HG03103 (cell line): ENCODE measurements at regions not wholly inside any gene's neighbourhood (a gene's known extent, or its start where the extent isn't known, plus 50 kb on each side); places are given as distances from the start of the nearest gene placed in this dataset.

Source experiments
- ATAC-seq: cut with Tn5 transposase; IDR thresholded peaks from one replicate; pipeline ENCODE4 v1.9.1; 2021; ENCODE audit warnings: low read depth; ENCODE audit not compliant: unreplicated experiment

DNA sequence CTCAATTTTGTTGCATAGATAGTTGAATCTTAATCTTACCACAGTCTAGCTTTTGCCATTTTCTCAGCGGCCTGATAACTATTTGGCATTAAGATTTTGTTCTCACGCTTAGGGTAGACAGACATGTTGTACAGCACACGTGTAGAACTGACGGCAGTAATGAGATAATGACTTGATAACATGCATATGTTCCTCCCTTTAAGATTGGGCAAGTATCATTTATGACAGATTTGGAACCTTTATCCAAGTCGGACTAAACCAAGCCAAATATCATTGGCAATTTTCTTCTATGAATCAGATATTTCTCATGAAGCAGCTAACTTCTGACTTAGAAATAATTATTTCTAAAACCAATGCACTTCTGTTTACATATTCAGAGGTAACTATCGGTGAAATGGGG is 205.5 kb downstream of the NDFIP2 start:
- ATAC-seq = no peak

DNA sequence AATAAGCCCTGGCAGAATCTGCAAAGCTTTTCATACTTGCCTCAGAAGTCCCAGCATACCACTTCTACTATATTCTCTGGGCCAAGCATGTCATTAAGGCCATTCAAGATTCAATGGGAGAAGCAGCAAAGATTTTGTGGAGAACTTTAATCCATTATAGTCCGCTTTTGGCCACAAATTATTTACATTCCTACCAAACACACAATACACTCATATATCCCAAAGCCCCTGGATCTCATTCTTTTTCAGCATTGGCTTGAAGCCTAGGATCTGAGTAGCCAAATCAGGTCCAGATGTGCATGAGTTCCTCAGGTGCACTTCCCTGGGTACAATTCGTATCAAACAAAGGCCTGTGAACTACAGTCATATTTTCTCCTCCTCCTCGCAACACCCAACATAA is 203.4 kb downstream of the NDFIP2 start:
- ATAC-seq = no peak

DNA sequence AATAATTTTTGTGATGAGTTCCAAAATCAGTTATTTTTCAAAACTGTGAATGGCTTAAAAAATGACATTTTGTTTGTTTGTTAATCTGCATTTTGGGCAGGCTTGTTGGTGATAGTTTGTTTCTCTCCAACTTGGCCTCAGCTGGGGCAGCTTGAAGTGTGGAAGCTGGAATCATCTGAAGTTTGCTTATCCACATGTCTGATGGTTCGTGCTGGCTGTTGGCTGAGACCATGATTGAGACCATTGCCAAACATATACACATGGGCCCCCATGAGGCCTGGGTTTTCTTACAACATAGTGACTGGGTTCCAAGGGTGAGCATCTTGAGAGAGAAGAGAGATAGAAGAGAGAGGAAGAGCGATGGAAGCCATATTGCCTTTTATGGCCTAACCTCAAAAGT is 201.2 kb downstream of the NDFIP2 start:
- ATAC-seq = no peak

DNA sequence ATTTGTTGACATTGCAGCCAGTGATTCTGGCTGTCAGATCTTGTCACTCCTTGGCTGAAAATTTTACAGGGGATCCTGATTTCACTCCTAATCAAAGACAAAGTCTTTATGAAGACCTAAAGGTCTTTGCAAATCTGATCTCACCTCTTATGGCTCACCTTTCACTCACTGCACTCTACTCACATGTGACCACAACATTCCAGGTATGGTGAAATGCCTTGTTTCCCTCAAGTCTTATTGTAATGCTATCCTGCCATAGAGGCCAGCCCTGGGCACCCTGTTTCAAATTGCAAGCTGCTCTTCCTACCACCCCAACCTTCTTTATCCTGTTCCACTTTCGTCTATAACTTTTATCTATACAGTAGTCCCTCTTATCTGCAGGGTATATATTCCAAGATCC is 200.1 kb downstream of the NDFIP2 start:
- no peak for ATAC-seq

DNA sequence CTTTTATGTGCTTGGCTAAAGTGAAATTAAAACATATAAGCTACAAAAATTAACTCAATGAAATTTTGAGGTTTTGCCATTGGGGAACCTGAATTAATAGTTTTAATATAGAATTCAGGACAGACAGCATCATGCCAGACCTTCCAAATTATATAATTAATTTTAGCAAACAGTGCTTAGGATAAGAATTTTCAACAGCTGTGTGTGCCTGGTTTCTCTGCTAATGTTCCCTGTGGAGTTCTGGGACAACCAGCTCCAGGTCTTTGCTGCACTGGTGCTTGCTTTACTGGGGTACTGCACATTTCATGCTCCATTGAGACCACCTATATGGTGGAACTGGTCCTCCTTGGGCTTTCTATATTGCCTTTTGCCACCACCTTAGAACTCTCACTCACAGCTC is 199.5 kb downstream of the NDFIP2 start:
- ATAC-seq = no peak

DNA sequence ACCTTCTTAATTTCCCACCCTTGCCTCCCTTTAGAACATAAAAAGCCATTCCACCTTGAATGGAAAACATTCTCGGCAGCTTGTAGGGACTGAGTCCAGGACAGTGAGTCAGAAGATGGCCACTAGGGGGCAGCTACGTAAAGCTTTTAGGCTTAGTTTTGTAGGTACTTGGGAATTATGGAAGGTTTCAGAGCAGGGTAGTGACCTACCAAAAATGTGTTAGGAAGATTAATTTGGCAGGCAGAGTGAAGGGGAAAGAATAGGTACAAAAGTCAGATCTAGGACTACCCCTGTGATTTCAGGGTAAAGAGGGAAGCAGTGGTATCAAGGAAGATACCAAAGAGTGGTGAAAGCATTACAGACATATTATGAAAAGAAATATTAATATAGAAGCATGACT is 198.4 kb downstream of the NDFIP2 start:
- no peak for ATAC-seq

DNA sequence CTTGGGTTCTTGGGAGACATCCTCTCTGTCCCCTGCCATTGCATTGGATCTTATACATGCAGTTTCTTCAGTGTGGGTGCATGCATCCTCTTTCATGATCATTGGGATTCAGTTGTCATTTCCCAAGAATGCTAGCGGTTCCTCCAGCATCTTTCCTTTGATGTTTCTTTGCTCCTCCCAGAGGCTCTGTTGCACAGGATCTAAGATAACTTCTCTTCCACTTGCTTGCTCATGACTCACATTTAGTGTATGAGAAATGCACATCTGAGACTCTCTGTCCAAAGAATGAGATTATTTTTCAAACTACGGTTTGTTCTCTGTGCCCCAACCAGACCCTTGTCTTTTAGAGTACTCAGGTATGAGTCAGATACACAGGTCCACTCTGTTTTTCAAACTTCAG is 197.1 kb downstream of the NDFIP2 start:
- no peak for ATAC-seq

DNA sequence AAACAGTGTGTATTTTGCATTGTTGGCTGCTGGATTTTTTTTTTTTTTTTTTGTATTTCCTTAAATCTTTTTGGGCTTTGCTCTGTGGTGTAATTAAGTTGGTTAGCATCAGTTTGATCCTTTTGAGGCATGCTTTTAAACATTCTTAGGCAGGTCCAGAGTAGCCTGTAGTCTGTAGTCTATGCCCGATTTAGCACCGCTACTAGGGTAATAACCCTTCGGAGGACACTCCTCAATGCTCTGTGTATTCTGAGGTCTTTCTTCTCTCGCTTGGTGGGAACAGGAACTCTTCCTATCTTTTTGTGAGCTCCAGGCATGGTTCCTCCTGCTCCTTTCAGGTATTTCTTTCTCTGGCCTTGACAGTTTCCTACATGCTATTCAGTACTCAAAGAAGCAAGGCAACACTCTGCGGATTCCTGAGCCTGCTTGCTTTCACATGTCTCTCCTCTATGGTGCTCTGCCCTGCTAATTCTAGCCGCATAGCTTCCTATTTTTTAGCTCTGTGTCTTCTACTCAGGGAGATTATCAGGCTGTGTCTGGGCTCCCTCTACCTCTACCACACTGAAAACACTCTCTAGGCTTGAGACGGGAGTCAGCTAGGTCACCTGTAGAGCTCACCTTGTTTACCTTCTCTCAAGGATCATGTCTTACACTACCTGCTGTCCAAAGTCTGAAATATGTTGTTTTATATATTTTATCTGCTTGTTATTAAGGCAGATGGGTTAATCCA is 195.1 kb downstream of the NDFIP2 start:
- no peak for ATAC-seq

DNA sequence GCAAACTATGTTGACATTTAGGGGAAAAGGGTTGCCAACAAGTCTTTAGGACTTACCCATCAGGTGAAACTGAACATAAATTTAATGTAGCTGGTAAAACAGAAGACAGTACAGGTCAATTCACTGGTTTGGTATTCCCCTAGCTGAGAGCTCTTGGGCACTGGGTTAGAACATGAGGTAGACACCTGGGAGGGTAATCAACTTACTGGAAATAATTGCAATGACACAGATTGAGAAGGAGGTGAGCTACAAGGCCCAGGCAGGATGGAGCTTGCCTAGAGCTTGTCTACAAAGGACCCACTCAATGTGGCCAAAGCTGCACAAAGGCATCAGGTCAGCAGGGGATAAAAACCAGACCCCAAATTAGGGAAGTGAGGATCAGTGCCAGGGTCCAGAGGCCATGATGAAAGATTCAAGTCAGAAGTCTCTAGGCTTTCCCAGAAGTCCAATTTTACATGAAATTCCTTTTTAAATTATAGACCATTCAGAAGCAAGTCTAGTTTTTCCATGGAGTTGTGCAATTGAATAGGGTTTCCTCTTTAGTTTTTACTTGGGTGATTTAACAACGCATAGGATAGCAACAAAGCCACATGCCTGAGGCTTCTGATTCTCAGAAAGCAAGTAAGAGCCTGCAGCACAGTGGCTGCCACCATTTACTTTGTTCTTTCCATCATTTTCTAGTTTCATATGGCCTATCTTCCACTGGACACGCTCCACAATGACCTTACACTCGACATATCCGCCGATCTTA is 194.0 kb downstream of the NDFIP2 start:
- ATAC-seq = no peak

GRCh38 chr13:79673993-79674377 is 193.0 kb downstream of the NDFIP2 start:
- no peak for ATAC-seq

GRCh38 chr13:79673310-79673992 is 192.5 kb downstream of the NDFIP2 start:
- ATAC-seq = no peak

GRCh38 chr13:79671420-79671819 is 190.5 kb downstream of the NDFIP2 start:
- ATAC-seq = no peak

DNA sequence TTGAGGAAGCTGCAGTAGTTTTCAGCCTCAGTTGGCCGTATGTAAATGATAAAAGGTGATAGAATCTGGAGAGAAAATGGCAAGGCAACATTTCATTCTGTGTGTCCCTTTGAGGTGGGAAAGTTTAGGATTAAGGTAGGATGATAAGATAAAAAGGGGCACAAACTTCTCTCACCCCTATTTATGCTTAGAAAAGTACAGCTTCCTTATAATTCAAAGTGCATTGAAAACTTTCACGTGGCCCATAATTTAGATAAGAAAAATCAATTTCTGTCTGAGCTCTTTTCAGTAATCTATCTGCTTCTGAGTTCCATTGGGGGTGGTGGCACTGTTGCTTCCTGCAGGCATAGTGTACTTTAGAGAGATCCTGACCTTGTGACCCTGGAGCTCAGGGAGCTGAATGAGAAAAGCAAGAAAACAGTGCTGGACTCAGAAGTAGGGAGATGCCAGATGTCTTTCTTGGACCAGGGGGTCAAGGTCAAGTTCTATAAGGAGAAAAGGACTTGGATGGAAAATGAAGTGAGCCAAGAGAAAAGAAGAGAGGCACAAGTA is 187.3 kb downstream of the NDFIP2 start:
- ATAC-seq = no peak

GRCh38 chr13:79667771-79668170 is 186.8 kb downstream of the NDFIP2 start:
- ATAC-seq = no peak

- ATAC-seq = no peak
Observed at GRCh38 chr13:79663977-79664636, 183.2 kb downstream of the NDFIP2 start.

DNA sequence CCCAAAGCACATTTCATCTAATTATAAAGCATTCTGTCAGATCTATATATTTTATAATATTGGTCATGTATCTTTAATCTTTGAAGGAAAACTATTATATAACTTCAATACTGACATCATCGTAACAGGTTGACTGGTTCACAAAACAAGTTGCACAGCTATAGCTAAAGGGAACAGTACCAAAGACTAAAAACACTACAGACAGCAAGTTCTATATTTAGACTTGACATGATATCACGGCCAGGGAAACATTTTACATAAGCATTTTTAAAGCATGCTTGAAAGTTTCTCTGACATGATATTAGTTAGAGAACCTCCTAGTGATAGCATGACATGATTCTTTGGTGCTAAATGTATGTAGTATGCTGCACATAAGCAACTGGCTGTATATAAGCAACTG is 182.5 kb downstream of the NDFIP2 start:
- no peak for ATAC-seq

- ATAC-seq = no peak
Observed at GRCh38 chr13:79662882-79663281, 181.9 kb downstream of the NDFIP2 start.

GRCh38 chr13:79660361-79660760 is 179.4 kb downstream of the NDFIP2 start:
- no peak for ATAC-seq

DNA sequence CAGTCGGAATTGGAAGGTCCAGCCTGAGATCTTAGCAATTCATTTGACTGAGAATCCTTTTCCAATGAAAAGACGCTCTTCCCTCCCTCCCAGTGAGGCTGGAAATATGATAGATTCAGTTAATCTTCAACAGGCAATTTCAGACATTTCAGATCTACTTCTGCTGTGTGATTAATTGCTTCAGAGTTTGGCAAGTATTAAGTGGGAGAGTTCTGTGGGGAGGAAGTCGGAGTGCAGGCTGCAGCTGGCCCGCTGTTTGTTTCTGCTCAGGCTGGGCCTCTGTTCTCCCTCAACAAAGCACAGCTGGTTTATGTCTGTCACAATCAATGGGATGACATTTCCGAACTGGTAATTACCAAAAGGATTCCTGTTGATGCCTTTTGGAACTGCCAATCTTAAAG is 178.2 kb downstream of the NDFIP2 start:
- no peak for ATAC-seq

GRCh38 chr13:79658333-79658975 is 177.5 kb downstream of the NDFIP2 start:
- ATAC-seq = no peak
